Hepatic stellate cell (primary cell): ENCODE measurements at regions not wholly inside any gene's neighbourhood (a gene's known extent, or its start where the extent isn't known, plus 50 kb on each side); places are given as distances from the start of the nearest gene placed in this dataset.
"Not testable (repeated sequence)": the region's sequence is repeated elsewhere in the genome, so short reads cannot be mapped to it uniquely, and the experiment has no call there.

Experiments used
- DNase-seq: peaks from one replicate; pipeline ENCODE4 v3.0.0; 2011; ENCODE audit warnings: low spot score

DNA sequence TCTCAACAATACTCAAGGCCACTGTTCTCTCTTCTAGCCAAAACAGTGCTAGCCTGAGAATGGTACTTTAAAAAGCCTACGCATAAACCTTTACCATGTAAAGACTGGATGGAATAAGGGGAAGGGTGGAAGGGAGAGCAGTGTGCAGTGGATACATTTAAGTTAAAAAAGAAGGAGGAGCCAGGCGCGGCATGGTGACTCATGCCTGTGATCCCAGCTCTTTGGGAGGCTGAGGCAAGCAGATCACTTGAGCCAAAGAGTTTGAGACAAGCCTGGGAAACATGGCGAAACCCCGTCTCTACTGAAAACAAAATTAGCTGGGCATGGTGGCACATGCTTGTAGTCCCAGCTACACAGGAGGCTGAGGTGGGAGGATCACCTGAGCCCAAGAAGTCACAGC, 127.7 kb upstream of the KIF2A start:
- no peak for DNase-seq

DNA sequence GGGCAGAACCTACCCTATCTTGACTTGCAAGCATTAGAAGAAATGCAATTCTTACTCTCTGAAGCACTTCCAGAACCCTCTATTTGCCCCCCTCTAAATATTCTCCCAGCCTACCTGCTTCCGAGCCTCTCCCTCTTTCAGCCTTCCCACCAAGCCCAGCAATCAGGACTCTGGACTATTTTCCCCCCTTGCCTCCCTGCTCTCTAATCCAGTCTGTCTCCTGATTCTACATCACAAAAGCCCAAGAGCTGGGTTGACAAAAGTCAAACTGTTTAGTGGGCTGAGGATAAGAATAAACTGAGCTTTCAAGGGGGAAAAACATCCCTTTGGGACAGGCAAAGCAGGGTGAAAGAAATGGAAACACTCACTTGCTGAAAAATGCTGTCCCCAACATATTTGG, 123.2 kb upstream of the KIF2A start:
- no peak for DNase-seq

DNA sequence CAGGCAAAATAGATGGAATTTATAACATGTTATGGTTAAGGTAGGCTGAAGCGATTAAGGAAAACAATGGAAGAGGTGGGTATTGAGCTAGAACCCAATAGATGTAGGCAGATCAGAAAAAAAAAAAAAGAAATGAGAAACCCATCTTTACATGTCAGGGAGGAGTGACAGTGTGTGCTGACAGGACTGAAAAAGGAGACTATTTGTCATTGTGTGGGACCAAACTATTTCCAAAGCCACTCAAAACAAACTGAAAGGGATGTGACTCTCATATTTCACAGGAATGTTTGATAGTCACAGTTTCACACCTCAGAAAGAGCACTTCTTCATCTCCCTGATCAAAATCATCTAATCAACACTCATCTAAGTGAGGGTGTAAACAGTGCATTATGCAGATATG, 122.3 kb upstream of the KIF2A start:
- DNase-seq = no peak

DNA sequence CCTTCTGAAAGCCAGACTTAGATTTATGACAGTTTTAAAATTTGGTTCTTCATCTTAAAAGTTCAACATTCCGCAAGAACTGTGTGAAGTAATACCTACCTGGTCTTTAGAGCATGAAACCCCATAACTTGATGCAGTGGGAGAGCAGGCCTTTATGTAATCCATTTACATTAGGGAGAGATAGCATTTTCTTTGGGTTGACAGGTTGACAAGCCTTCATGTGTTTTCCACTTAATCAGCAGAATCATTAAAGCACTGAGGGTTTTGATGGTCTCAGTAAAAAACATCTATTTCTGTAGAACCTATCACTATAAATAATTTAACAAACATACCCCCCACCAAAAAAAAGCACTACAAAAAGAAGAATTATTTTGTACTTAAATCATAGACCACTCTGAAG, 121.6 kb upstream of the KIF2A start:
- DNase-seq = no peak

DNA sequence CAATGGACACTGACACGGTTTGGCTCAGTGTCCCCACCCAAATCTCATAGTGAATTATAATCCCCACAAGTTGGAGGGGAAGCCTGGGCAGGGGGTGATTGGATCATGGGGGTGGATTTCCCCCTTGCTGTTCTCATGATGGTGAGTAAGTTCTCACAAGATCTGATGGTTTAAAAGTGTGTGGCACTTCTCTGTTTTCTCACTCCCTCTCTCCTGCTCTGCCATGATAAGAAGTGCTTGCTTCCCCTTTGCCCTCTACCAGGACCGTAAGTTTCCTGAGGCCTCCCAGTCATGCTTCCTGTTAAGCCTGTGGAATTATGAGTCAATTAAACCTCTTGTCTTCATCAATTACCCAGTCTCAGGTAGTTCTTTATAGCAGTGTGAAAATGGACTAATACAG, 115.8 kb upstream of the KIF2A start:
- no peak for DNase-seq

DNA sequence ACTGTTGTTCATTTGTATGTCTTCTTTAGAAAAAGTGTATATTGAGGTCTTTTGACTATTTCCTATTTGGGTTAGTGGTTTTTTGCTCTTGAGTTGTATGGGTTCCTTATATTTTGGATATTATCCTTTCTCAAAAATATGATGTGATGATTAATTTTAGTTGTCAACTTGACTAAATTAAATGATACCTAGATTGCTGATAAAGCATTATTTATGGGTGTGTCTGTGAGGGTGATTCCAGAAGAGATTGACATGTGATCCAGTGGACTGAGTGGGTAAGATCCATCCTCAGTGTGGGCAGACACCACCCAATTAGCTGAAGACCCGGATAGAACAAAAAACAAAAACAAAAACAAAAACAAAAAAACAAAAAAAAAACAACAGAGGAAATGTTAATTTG, 115.1 kb upstream of the KIF2A start:
- no peak for DNase-seq

DNA sequence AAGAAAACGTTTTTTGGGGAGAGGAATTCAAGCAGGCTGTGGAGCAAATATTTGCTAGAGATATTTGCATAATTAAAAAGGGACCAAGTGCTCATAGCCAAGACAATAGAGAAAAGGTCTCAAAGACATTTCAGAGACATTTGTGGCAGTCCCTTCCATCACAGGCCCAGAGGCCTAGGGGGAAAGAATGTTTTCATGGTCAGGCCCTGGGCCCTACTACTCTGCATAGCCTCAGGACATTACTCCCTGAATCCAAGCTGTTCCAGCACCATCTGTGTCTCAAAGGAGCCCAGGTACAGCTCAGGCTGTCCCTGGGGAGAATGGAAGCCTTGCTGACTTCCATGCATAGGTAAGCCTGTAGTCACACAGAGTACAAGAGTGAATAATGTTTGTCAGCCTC, 113.0 kb upstream of the KIF2A start:
- DNase-seq = no peak

DNA sequence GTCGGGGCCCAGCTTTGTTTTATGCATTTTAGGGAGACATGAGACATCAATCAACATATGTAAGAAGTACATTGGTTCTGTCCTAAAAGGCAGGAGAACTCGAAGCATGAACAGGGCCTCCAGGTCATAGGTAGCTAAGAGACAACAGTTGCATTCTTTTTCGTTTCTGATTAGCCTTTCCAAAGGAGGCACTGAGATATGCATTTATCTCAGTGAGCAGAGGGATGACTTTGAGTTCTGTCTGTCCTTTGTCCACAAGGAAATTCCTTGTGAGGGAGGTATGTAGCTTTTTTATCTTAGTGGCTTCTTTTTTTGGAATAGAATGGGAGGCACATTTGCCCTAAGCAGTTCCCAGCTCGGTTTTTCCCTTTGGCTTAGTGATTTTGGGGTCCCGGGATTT, 109.5 kb upstream of the KIF2A start:
- not testable (repeated sequence) for DNase-seq

DNA sequence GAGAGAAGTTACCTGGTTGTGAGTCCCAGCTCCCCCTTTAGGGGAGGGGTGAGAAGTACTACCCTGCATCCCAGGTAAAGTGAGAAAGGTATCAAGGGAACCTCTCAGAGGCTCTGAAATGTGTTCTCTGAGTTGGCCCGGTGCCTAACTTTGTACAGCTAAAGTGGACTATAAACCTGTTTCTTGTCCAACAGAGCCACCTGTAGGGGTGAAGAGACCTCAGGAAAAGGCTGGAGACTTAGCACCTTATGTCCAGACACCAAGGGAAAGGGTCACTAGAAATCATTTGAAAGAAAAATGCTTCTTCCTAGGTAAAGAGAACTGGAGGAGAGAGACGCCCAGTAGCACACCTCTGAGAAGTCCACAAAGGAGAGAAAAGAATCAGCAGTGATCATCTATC, 108.3 kb upstream of the KIF2A start:
- DNase-seq = no peak

DNA sequence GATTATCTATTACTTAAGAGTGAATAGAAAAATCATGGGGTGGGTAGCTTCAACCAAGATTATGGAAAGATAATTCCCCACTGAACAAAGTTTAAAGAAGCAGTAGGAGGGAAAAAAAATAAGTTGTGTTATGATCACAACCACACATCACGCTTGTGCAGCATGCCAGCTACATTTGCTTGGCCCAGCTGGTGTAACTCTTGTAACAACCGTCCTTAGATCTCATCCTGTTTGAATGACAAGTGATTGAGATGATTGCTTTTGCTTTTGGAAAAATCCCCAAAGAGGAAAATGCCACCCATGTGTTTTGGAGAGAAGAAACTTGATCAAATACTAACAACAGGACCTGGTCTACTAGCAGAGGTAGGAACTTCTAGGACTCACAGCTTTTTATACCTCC, 107.6 kb upstream of the KIF2A start:
- no peak for DNase-seq

DNA sequence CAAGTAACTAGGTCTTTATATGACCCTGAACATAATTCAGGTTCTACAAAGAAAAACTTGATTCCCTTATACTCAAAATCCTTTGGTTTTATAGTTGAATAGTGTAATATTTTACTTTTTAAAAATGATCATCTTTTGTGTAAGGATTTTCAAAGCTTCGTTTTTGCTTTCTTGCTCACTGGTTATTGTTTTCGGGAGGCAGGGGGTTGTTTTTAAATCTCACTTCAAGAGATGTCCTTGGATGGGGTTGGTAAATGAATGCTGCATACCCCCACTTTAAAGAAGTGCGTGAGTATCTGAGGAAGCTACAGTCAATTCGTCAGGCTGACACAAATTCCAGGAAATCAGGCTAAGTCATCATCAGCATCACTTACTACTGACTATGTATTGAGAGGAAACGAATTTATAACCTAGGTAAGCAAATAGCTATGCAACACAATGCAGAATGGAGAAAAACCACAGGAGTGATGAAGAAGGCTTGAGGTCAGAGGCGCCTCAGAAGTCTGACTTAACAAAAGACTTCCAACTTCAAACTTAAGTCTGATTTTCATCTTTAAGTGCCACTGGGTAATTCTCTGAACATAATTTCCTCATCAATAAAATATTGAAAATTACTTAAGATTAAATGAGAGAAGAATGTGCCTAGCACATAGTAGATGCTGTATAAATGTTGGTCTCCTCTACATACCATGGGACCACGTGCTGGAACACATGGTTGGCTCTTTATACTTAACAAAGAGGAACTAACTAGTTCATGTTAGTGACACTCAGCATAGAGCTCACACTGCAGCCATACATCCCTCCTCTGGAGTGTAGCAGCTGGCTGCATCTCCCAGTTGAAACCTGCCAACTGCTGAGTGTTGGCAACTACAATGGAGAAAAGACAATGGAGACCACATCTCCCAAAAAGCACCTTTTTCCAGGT, 106.0 kb upstream of the KIF2A start:
- no peak for DNase-seq

DNA sequence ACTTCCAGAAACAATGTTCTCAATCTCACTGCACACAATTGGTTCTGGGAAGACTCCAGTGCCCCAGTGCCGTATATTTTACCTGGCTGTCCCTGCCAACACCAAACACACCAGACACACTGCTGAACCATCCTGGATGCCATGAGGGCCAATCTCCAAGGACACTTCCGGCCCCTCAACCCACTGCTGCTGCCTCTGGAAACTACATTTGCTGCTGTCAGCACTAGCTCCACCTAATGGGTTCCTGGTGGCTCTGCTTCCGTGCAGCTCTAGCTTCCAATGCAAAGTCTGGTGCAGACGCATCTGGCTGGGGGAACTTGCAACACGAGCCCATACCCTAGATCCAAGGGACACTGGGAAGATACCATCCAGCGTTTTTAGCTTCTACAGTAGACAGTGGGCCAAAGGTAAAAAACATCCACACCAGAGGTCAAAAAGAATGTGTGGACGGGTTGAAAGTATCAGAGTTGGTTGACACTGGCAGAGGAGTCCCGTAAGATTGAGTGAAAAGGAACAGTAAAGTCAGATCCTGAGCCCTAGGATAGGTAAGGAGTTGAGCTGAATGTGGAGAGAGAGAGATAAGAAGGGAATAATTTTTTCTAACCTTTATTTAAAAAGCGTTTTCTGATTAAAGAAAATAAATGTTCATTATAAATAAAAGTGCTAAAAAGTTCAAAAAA, 99.7 kb upstream of the KIF2A start:
- DNase-seq = peak; percentile 8

DNA sequence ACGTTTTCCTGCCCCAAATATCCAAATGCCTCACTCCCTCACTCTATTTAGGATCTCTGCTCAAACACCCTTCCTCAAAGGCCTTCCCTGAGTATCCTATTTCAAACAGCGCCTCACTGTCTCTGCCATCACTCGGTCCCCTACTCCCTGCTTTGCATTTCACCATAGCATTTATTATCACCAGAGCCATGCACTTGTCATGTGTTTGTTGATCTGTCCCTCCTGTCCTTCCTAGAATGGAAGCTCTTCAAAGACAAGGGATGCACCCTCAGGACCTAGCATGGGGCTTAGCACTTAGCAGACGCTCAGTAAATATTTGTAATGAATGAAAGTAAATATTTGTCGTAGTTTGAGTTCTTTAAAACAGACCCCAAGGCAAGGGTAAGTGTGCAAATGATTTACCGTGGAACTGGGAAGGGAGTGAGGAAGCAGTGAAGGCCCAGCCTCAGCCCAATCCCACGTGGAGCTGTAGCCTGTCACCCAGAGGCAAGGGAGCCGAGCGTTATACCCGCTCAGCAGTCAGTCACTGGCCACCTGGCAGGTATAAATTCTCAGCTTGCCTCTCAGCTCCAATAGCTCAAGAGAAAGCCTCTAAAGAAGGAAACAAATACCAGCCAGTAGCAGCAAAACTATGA, 97.7 kb upstream of the KIF2A start:
- no peak for DNase-seq

DNA sequence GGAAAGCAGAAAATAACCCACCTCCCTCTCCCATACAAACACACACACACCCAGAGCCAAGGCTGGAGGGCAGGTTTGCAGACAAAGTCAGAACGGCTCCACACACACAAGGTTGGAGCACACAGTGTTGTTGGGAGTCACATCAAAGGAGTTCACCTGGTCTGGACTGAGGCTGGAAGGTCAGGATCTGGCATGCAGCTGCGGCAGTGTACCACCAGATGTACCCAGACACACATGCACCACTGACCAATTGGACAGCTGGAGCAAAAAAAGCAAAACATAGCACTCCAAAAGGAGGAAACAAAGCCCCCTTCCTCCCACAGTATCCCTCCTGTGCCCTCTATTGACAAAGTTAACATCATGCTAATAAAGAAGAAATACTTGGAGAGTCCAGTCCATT, 94.6 kb upstream of the KIF2A start:
- no peak for DNase-seq

DNA sequence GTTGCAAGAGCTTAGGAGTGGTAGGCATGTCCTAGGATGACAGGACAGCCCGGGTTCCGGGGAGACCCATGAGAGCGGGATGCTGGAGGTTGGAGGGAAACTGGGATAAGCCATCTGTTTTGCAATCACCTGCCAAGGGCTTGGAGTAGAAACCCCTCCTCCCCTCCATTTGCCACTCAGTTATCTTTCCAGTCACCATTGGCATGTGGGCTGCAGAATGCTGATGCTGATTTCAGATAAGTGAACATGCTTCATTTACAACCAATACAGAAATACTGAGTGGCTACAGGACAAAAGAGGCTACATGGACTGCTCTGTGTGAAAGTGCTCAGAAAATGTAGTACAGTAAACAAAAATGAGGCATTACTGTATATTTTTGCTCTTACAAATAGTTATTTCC, 93.4 kb upstream of the KIF2A start:
- DNase-seq = no peak

DNA sequence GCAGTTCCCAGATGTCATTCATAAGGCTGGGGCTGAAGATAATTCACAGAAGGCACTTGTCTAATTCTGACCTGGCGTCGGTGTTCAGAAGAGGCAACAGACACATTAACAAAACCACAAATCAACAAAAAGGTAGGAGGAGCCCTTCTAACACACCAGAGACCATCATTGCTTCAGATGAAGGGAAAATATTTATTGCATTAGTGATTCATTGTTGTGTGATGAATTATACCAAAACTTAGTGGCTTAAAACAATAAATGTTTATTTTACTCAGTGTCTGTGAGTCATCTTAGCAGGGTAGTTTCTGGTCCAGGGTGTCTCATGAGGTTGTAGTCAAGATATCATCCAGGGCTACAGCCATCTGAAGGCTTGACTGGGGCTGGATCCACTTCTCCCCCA, 91.3 kb upstream of the KIF2A start:
- no peak for DNase-seq

DNA sequence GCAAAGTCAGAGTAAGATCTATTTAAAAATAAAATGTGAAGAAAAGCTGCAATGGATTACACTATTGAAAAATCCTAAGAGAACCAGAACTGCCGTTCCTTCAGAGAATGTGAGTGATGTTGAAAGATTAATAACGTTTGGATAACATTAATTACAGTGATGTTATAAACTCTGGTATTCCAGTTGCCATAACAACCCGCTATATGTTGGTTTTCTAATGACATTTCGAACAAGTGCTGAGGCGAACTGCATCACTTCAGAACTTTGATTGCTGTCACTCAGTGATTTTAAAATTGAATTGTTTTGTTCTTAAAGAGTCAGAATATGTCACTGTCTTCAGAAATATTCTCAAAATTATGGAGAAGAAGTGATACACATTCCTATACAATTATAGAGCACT, 89.4 kb upstream of the KIF2A start:
- not testable (repeated sequence) for DNase-seq

DNA sequence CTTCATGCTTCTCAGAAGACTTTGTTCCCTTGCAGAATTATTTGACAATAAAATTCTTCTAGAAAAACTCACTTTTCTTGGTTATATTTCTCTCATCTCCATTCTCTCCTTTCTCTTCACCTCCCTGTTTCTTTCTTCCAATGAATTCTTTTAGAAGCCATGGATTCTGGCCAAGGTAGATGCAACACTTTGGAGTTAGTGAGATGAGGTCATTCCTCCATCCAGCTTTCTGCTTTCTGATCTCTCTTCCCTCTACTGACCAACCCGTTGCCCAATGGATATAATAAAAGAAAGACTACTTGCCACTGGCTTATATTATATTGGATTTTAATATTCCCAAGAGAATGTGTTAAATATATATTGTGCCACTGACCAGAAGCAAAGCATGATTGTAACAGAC, 88.9 kb upstream of the KIF2A start:
- not testable (repeated sequence) for DNase-seq

DNA sequence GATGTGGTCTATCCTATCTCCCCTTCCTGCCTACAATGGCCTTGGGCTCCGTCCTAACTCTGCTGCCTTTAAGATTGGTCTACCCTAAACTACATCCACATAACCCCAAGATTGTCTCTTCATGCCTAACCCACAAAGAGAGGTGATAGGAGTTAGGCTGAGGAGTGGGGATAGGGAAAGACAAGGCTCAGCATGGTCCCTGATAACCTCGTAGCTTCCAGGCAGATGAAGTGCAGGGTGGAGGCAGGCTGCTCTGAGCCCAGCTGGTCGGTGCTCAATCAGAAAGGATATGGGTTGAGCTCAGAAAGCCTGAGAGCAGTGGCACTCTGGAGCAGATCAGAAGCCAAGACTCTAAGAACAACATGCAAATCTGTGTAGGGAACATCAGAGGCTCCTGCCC, 87.1 kb upstream of the KIF2A start:
- DNase-seq = not testable (repeated sequence)

DNA sequence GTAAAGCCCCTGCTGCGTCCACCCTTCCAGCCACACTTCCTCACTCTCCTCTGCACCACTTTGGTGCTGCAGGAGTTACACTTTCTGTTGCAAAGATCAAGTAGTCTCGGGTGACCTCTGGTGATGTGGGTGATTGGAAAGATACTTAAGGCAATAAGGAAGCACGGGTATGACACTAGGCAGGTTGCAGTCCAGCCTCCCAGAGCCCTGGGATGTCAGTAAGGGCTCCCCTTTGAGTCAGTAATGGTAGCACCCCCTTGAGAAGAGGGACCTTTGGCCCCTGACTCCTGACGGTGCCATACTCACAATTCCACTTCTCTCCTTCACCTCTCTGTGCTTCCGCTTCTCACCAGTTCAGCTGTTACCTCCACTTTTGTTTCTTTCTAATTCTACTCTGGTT, 84.1 kb upstream of the KIF2A start:
- not testable (repeated sequence) for DNase-seq

DNA sequence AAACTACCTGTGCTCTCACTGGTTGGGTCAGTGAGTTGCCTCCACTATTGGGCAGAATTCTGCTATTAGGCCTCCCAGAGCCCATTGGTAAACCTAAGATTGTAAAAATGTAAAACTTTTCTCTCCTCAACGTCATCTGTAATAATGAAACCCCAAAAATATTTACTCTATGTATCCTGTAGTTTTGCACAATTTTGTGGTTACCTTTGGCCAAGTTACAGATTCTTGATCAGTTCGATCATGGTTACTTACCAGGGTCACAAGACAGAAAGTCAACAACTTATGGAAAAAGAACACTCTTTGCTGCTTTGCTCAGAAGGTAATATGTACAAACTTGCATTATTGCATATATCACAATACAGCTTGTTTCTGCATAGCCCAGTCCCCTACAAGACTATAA, 83.7 kb upstream of the KIF2A start:
- DNase-seq = not testable (repeated sequence)

DNA sequence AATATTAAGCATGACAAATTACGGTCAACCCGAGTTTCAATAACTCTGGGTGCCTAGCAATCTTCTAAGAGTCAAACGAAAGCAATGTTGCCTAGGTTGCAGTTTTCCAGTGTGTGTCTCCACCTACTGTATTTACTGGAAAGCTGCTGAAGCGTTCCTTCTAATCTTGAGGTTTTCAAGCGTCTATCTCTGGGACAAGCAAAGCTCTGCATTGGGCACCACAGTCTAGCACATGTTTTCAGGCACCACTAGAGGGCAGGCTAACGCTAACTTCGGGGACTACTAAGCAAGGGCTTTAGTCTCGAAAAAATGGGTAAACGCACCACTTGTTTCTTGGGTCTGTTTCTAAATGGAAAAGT, 82.7 kb upstream of the KIF2A start:
- not testable (repeated sequence) for DNase-seq

DNA sequence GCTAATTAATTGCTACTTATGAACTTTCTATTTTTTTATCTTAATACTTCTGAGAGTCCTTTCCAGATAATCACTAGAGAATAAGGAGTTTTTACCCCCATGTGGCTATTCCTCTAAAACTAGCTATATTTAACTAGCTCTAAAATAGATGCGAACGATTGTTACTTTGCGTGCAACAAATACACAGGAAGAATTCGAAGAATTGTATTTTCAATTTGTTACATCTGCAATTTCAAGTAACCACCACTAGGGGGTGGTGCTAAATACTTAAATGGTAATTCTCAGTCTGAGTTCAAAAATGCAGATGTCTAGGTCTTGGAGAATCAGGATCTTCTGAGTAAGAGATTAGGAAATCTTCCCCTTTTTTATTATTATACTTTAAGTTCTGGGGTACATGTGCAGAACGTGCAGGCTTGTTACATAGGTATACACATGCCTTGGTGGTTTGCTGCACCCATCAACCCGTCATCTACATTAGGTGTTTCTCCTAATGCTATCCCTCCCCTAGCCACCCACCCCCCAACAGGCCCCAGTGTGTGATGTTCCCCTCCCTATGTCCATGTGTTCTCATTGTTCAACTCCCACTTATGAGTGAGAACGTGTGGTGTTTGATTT, 80.9 kb upstream of the KIF2A start:
- not testable (repeated sequence) for DNase-seq
